Heart left ventricle (tissue), 13 donors: ENCODE measurements at regions not wholly inside any gene's neighbourhood (a gene's known extent, or its start where the extent isn't known, plus 50 kb on each side); places are given as distances from the start of the nearest gene placed in this dataset.

Experiments
- CTCF ChIP-seq, 12 donors: fragments of 200-600 bp; sonication (generic) in 4 of 12; IDR thresholded peaks; one replicate each; pipeline versions ENCODE4 v1.5.0 to v1.8.0; 2018 to 2022; ENCODE audit warnings: antibody characterized with exemption in 12 of 12, mild to moderate bottlenecking in 5 of 12
- POLR2A ChIP-seq, 2 donors: fragments of 450-650 bp; IDR thresholded peaks; one replicate each; pipeline ENCODE4 v1.6.1; 2017; ENCODE audit warnings: antibody characterized with exemption in 2 of 2, mild to moderate bottlenecking in 2 of 2, moderate library complexity in 2 of 2
- donor health status: ischemic (EF 13 %, LVEDD 7.1; RV severe dilation, severe dysfunction).
- donor health status: DM: no; HTN: yes; CAD: no.
- donor health status: DM: no; HTN: no; CAD: no.
- donor health status: ischemic (EF 25% LVEDD 6.9; RV normal size, moderate dysfunction).
- donor health status: ischemic (EF 25% LVEDD 5.7; RV mildly dilated, moderate dysfunction).
- donor health status: ischemic (EF 35%, LVEDD 5.7; RV mildly dilated, moderate dysfunction).
- donor health status: nonischemic (EF 11% LVEDD 7.7; RV severe dilation, severe dysfunction).
- donor health status: DM: yes; HTN: yes; CAD: no.
- donor health status: PGD.
- donor health status: ischemic (EF 29% LVEDD 5.4; RV normal size, mild dysfunction).
- donor health status: nonischemic (EF 23%, LVEDD 6.1; RV moderate dilation, normal function).

GRCh38 chr2:2992634-2993033 lies 385.0 kb downstream of the EIPR1 start:
- TF ChIP-seq CTCF (IDR thresholded peaks at IDR 0.05) (no peak), POLR2A (IDR thresholded peaks at IDR 0.05) (no peak)
